ENCODE measurements at regions not wholly inside any gene's neighbourhood (a gene's known extent, or its start where the extent isn't known, plus 50 kb on each side); places are given as distances from the start of the nearest gene placed in this dataset.
"Not testable (repeated sequence)": the region's sequence is repeated elsewhere in the genome, so short reads cannot be mapped to it uniquely, and the experiment has no call there.

GRCh38 chr3:118168175-118168574 is 866.5 kb downstream of the IGSF11 start:
- no peak for DNase-seq (ENCODE audit: low spot score)

GRCh38 chr3:118171236-118171852 is 863.3 kb downstream of the IGSF11 start:
- no peak for DNase-seq (ENCODE audit: low spot score)

- DNase-seq (ENCODE audit: low spot score), result no peak
Observed at GRCh38 chr3:118180853-118181252, 853.8 kb downstream of the IGSF11 start.

- no peak for DNase-seq (ENCODE audit: low spot score)
Observed at GRCh38 chr3:118181274-118181673, 853.4 kb downstream of the IGSF11 start.

GRCh38 chr3:118186051-118186450 is 848.6 kb downstream of the IGSF11 start:
- DNase-seq (ENCODE audit: low spot score), result no peak

- no peak for DNase-seq (ENCODE audit: low spot score)
Observed at GRCh38 chr3:118187221-118187620, 847.4 kb downstream of the IGSF11 start.

GRCh38 chr3:118196183-118196582 is 838.5 kb downstream of the IGSF11 start:
- DNase-seq (ENCODE audit: low spot score), result no peak

- no peak for DNase-seq (ENCODE audit: low spot score)
Observed at GRCh38 chr3:118199044-118199443, 835.6 kb downstream of the IGSF11 start.

GRCh38 chr3:118204052-118204656 is 830.5 kb downstream of the IGSF11 start:
- no peak for DNase-seq (ENCODE audit: low spot score)

- no peak for DNase-seq (ENCODE audit: low spot score)
Observed at GRCh38 chr3:118207271-118207670, 827.4 kb downstream of the IGSF11 start.

GRCh38 chr3:118208642-118209041 is 826.0 kb downstream of the IGSF11 start:
- DNase-seq (ENCODE audit: low spot score), result no peak

- DNase-seq (ENCODE audit: low spot score), result no peak
Observed at GRCh38 chr3:118213892-118214291, 820.8 kb downstream of the IGSF11 start.

- no peak for DNase-seq (ENCODE audit: low spot score)
Observed at GRCh38 chr3:118226206-118226605, 808.4 kb downstream of the IGSF11 start.

- no peak for DNase-seq (ENCODE audit: low spot score)
Observed at GRCh38 chr3:118227191-118227590, 807.5 kb downstream of the IGSF11 start.

GRCh38 chr3:118228151-118228550 is 806.5 kb downstream of the IGSF11 start:
- DNase-seq (ENCODE audit: low spot score), result no peak

GRCh38 chr3:118229196-118229595 is 805.5 kb downstream of the IGSF11 start:
- no peak for DNase-seq (ENCODE audit: low spot score)

- DNase-seq (ENCODE audit: low spot score), result no peak
Observed at GRCh38 chr3:118231578-118231977, 803.1 kb downstream of the IGSF11 start.

GRCh38 chr3:118239253-118239652 is 795.4 kb downstream of the IGSF11 start:
- DNase-seq (ENCODE audit: low spot score), result no peak

GRCh38 chr3:118244761-118245160 is 789.9 kb downstream of the IGSF11 start:
- DNase-seq (ENCODE audit: low spot score), result no peak

- no peak for DNase-seq (ENCODE audit: low spot score)
Observed at GRCh38 chr3:118245312-118245711, 789.3 kb downstream of the IGSF11 start.

- DNase-seq (ENCODE audit: low spot score), result not testable (repeated sequence)
Observed at GRCh38 chr3:118258850-118259249, 775.8 kb downstream of the IGSF11 start.

GRCh38 chr3:118262800-118263402 is 771.7 kb downstream of the IGSF11 start:
- DNase-seq (ENCODE audit: low spot score), result no peak

- DNase-seq (ENCODE audit: low spot score), result no peak
Observed at GRCh38 chr3:118267588-118267987, 767.1 kb downstream of the IGSF11 start.

Measured in AG20443 (cell line).